Stomach (tissue), 8 donors: ENCODE measurements at regions not wholly inside any gene's neighbourhood (a gene's known extent, or its start where the extent isn't known, plus 50 kb on each side); places are given as distances from the start of the nearest gene placed in this dataset.

Experiments
- DNase-seq, 2 donors: peaks; one replicate each; pipeline versions ENCODE4 v3.0.0 to v3.0.0-alpha.2; 2013 to 2019
- H3K27ac ChIP-seq, 5 donors: fragments of 200-600 bp in 4 of 5; sonication (generic) in 4 of 5; one replicate each; pipeline ENCODE4 v1.5.1; 2013 to 2019; ENCODE audit warnings: mild to moderate bottlenecking in 1 of 5, moderate library complexity in 1 of 5
- H3K27me3 ChIP-seq, 3 donors: fragments of 200-600 bp; sonication (generic); one replicate each; pipeline ENCODE4 v1.5.1; 2017 to 2019; ENCODE audit warnings: mixed run types in 1 of 3
- H3K36me3 ChIP-seq, 4 donors: fragments of 200-600 bp; sonication (generic); 1 replicate in 3 of 4; 2 replicates in 1 of 4; pipeline ENCODE4 v1.5.1; 2016 to 2019
- H3K4me1 ChIP-seq, 4 donors: fragments of 200-600 bp; sonication (generic); one replicate each; pipeline ENCODE4 v1.5.1; 2016 to 2019
- H3K4me3 ChIP-seq, 4 donors: fragments of 200-600 bp; sonication (generic) in 3 of 4; one replicate each; pipeline ENCODE4 v1.5.1; 2016 to 2019; ENCODE audit warnings: mild to moderate bottlenecking in 1 of 4
- H3K9me3 ChIP-seq, 4 donors: fragments of 200-600 bp; sonication (generic); one replicate each; pipeline ENCODE4 v1.5.1; 2016 to 2019
- CTCF ChIP-seq, 7 experiments: fragments of 450-650 bp in 4 of 7; fragments of 200-600 bp in 3 of 7; sonication (generic) in 3 of 7; IDR thresholded peaks; one replicate each; pipeline ENCODE4 v1.5.1; 2016 to 2019; ENCODE audit warnings: antibody characterized with exemption in 7 of 7, control low read depth in 2 of 7, mild to moderate bottlenecking in 1 of 7
- EP300 ChIP-seq: sonication (generic); formaldehyde crosslinking; IDR thresholded peaks from one replicate; pipeline ENCODE4 v1.6.1; 2017; ENCODE audit warnings: antibody characterized with exemption
- POLR2A ChIP-seq, 4 donors: fragments of 450-650 bp; IDR thresholded peaks; one replicate each; pipeline ENCODE4 v1.6.1; 2016; ENCODE audit warnings: antibody characterized with exemption in 4 of 4, control low read depth in 2 of 4, mild to moderate bottlenecking in 1 of 4, moderate library complexity in 1 of 4
- WGBS, 5 donors: extraction: QIAGEN DNeasy Blood & Tissue Kit in 3 of 5; methylation state at CpG; one replicate each; pipeline versions ENCODE4 v1.1.5 to v1.1.7; 2013 to 2018; 5-methylcytosine and 5-hydroxymethylcytosine counted together
- intact Hi-C: fragments of 100-400 bp; cut with DNase I; formaldehyde crosslinking; loops from one replicate; pipeline ENCODE4 v1.15.1; 2023; ENCODE audit warnings: low total_unique reads
- donor health status: healthy with polysubstance abuse.
- donor health status: Bipolar disorder and iron deficiency.
- donor health status: healthy.

GRCh38 chr5:77545285-77545684, 53.2 kb upstream of the WDR41 start:
- TF ChIP-seq POLR2A (IDR thresholded peaks at IDR 0.05) = no peak
- no peak for TF ChIP-seq CTCF (IDR thresholded peaks at IDR 0.05)
- no peak for TF ChIP-seq EP300
- H3K4me1 ChIP-seq = no peaks in the 10 kb centered on the region
- H3K4me3 ChIP-seq = no peak overlapping the region
- intact Hi-C loops = no loop called here
- peaks cover 0 to 12% (median 9%) of the 10 kb centered on the region in 4 donors for H3K9me3 ChIP-seq
- H3K36me3 ChIP-seq = no peaks in the 10 kb centered on the region
- no peak overlapping the region for H3K27ac ChIP-seq
- DNase-seq = no peak
- 88 to 96% (median 94%) methylated on average over 11 to 12 of the region's 12 CpGs for WGBS, 5 donors
- no peaks in the 10 kb centered on the region for H3K27me3 ChIP-seq
